ENCODE measurements at regions not wholly inside any gene's neighbourhood (a gene's known extent, or its start where the extent isn't known, plus 50 kb on each side); places are given as distances from the start of the nearest gene placed in this dataset.

- TF ChIP-seq CTCF (IDR thresholded peaks at IDR 0.05; ENCODE audit: partially characterized antibody, unreplicated experiment), result peak; percentile 31
- peaks cover 23% of the 10 kb centered on the region for H3K4me1 Mint-ChIP-seq (ENCODE audit: low read depth, unreplicated experiment)
- peaks cover 3% of the 10 kb centered on the region for H3K27me3 Mint-ChIP-seq (ENCODE audit: unreplicated experiment)
- H3K4me3 Mint-ChIP-seq (ENCODE audit: unreplicated experiment), result no peak overlapping the region
- peak overlapping the region; percentile 83 for H3K27ac Mint-ChIP-seq (ENCODE audit: unreplicated experiment)
- DNase-seq, result no peak
- H3K36me3 Mint-ChIP-seq (ENCODE audit: unreplicated experiment), result no peaks in the 10 kb centered on the region
- peaks cover 5% of the 10 kb centered on the region for H3K9me3 Mint-ChIP-seq (ENCODE audit: unreplicated experiment)
Measured at GRCh38 chr2:129708221-129708967, 271.1 kb upstream of the RAB6C start.

- peak; percentile 35 for DNase-seq
- H3K9me3 Mint-ChIP-seq (ENCODE audit: unreplicated experiment), result peaks cover 5% of the 10 kb centered on the region
- H3K27ac Mint-ChIP-seq (ENCODE audit: unreplicated experiment), result peak overlapping the region; percentile 83
- H3K36me3 Mint-ChIP-seq (ENCODE audit: unreplicated experiment), result no peaks in the 10 kb centered on the region
- peaks cover 3% of the 10 kb centered on the region for H3K27me3 Mint-ChIP-seq (ENCODE audit: unreplicated experiment)
- H3K4me3 Mint-ChIP-seq (ENCODE audit: unreplicated experiment), result no peak overlapping the region
- no peak for TF ChIP-seq CTCF (IDR thresholded peaks at IDR 0.05; ENCODE audit: partially characterized antibody, unreplicated experiment)
- peaks cover 23% of the 10 kb centered on the region for H3K4me1 Mint-ChIP-seq (ENCODE audit: low read depth, unreplicated experiment)
Measured at GRCh38 chr2:129709001-129709955, 270.2 kb upstream of the RAB6C start.

- no peaks in the 10 kb centered on the region for H3K36me3 Mint-ChIP-seq (ENCODE audit: unreplicated experiment)
- H3K9me3 Mint-ChIP-seq (ENCODE audit: unreplicated experiment), result peaks cover 5% of the 10 kb centered on the region
- peaks cover 23% of the 10 kb centered on the region for H3K4me1 Mint-ChIP-seq (ENCODE audit: low read depth, unreplicated experiment)
- peaks cover 3% of the 10 kb centered on the region for H3K27me3 Mint-ChIP-seq (ENCODE audit: unreplicated experiment)
- DNase-seq, result no peak
- no peak overlapping the region for H3K27ac Mint-ChIP-seq (ENCODE audit: unreplicated experiment)
- TF ChIP-seq CTCF (IDR thresholded peaks at IDR 0.05; ENCODE audit: partially characterized antibody, unreplicated experiment), result no peak
- H3K4me3 Mint-ChIP-seq (ENCODE audit: unreplicated experiment), result no peak overlapping the region
Measured at GRCh38 chr2:129709956-129710598, 269.4 kb upstream of the RAB6C start.

- peaks cover 3% of the 10 kb centered on the region for H3K27me3 Mint-ChIP-seq (ENCODE audit: unreplicated experiment)
- no peak for DNase-seq
- no peak for TF ChIP-seq CTCF (IDR thresholded peaks at IDR 0.05; ENCODE audit: partially characterized antibody, unreplicated experiment)
- peaks cover 23% of the 10 kb centered on the region for H3K4me1 Mint-ChIP-seq (ENCODE audit: low read depth, unreplicated experiment)
- H3K36me3 Mint-ChIP-seq (ENCODE audit: unreplicated experiment), result no peaks in the 10 kb centered on the region
- H3K9me3 Mint-ChIP-seq (ENCODE audit: unreplicated experiment), result peaks cover 5% of the 10 kb centered on the region
- peak overlapping the region; percentile 59 for H3K27ac Mint-ChIP-seq (ENCODE audit: unreplicated experiment)
- H3K4me3 Mint-ChIP-seq (ENCODE audit: unreplicated experiment), result no peak overlapping the region
Measured at GRCh38 chr2:129710670-129711495, 268.6 kb upstream of the RAB6C start.

Data from glutamatergic neuron (in vitro differentiated cells).